HG03039 (cell line): ENCODE measurements at regions not wholly inside any gene's neighbourhood (a gene's known extent, or its start where the extent isn't known, plus 50 kb on each side); places are given as distances from the start of the nearest gene placed in this dataset.
"Not testable (repeated sequence)": the region's sequence is repeated elsewhere in the genome, so short reads cannot be mapped to it uniquely, and the experiment has no call there.

Experiments used
- ATAC-seq: cut with Tn5 transposase; IDR thresholded peaks from one replicate; pipeline ENCODE4 v1.9.1; 2021; ENCODE audit warnings: mild to moderate bottlenecking, moderate library complexity; ENCODE audit not compliant: unreplicated experiment

GRCh38 chr9:85487872-85488271, 253.9 kb downstream of the AGTPBP1 start:
- ATAC-seq, result no peak

GRCh38 chr9:85484235-85484634, 257.5 kb downstream of the AGTPBP1 start:
- ATAC-seq, result no peak

- ATAC-seq, result no peak
These were observed 258.5 kb downstream of the AGTPBP1 start for GRCh38 chr9:85483208-85483607.

- no peak for ATAC-seq
These were observed 262.4 kb downstream of the AGTPBP1 start for GRCh38 chr9:85479305-85479704.

GRCh38 chr9:85478847-85479246, 262.9 kb downstream of the AGTPBP1 start:
- ATAC-seq, result no peak

GRCh38 chr9:85474896-85475295, 266.9 kb downstream of the AGTPBP1 start:
- not testable (repeated sequence) for ATAC-seq

- ATAC-seq, result no peak
These were observed 270.0 kb downstream of the AGTPBP1 start for GRCh38 chr9:85471791-85472190.

GRCh38 chr9:85469041-85469440, 272.7 kb downstream of the AGTPBP1 start:
- no peak for ATAC-seq

- no peak for ATAC-seq
These were observed 274.9 kb downstream of the AGTPBP1 start for GRCh38 chr9:85466834-85467233.

GRCh38 chr9:85458114-85458864, 283.5 kb downstream of the AGTPBP1 start:
- not testable (repeated sequence) for ATAC-seq

- no peak for ATAC-seq
These were observed 287.9 kb downstream of the AGTPBP1 start for GRCh38 chr9:85453850-85454249.

GRCh38 chr9:85452841-85453240, 288.9 kb downstream of the AGTPBP1 start:
- no peak for ATAC-seq

GRCh38 chr9:85451680-85452079, 290.1 kb downstream of the AGTPBP1 start:
- ATAC-seq, result no peak

- no peak for ATAC-seq
These were observed 295.9 kb downstream of the AGTPBP1 start for GRCh38 chr9:85445887-85446286.

- no peak for ATAC-seq
These were observed 297.5 kb downstream of the AGTPBP1 start for GRCh38 chr9:85444243-85444642.

GRCh38 chr9:85443190-85443598, 298.6 kb downstream of the AGTPBP1 start:
- peak; percentile 54 for ATAC-seq

- no peak for ATAC-seq
These were observed 302.0 kb downstream of the AGTPBP1 start for GRCh38 chr9:85439791-85440190.

- not testable (repeated sequence) for ATAC-seq
These were observed 307.8 kb downstream of the AGTPBP1 start for GRCh38 chr9:85433956-85434355.

GRCh38 chr9:85433551-85433950, 308.2 kb downstream of the AGTPBP1 start:
- ATAC-seq, result not testable (repeated sequence)

GRCh38 chr9:85433046-85433445, 308.7 kb downstream of the AGTPBP1 start:
- no peak for ATAC-seq

GRCh38 chr9:85432599-85432998, 309.2 kb downstream of the AGTPBP1 start:
- ATAC-seq, result no peak

- ATAC-seq, result no peak
These were observed 310.2 kb downstream of the AGTPBP1 start for GRCh38 chr9:85431339-85432102.
